K562 (cell line): ENCODE measurements at regions not wholly inside any gene's neighbourhood (a gene's known extent, or its start where the extent isn't known, plus 50 kb on each side); places are given as distances from the start of the nearest gene placed in this dataset.

Experiments
- ATAC-seq: fragments of 200-7000 bp; cut with Tn5 transposase; 3 replicates; pipeline ENCODE4 v1.9.1; 2020; ENCODE audit warnings: moderate library complexity
- BruUV-seq: library from RNA; stranded (reverse); fragments of 400-500 nt; replicated peaks from 2 replicates; lab custom pipeline; 2021; lab: Mats Ljungman, UMichigan
- CTCF ChIA-PET: fragments of 300-600 bp; formaldehyde crosslinking; extraction: SDS; loops from one replicate; lab custom pipeline; 2021; ENCODE audit warnings: low intra/inter-chr PET ratio; lab: Yijun Ruan, JAX
- POLR2A ChIA-PET: fragments of 300-600, 350-650 bp; sonication (Branson Sonifier 250); formaldehyde crosslinking; extraction: SDS; loops from one replicate; lab custom pipeline; 2021; ENCODE audit warnings: antibody characterized with exemption, inconsistent platforms; lab: Yijun Ruan, JAX
- DNase-seq, 4 experiments: peaks; one replicate each; pipeline versions ENCODE4 v3.0.0 to v3.0.0-alpha.2; 2011 to 2018; ENCODE audit warnings: low spot score in 3 of 4, mixed read lengths in 3 of 4; ENCODE audit errors: extremely low read depth in 1 of 4
- FAIRE-seq: peaks from 2 replicates; lab custom pipeline; 2011; peaks lifted over from hg19 to GRCh38; lab: Jason Lieb, UNC
- H2AFZ ChIP-seq: 2 replicates; pipeline ENCODE4 v1.6.0; 2011; ENCODE audit warnings: low read depth, low read length, control low read depth, inconsistent platforms
- H3K27ac ChIP-seq: fragments of 200-600 bp; 3 replicates; pipeline ENCODE4 v1.8.0; 2011; ENCODE audit warnings: low read depth, mild to moderate bottlenecking, control low read depth, inconsistent platforms, low read length, moderate library complexity, mixed read lengths; ENCODE audit errors: extremely low read depth
- H3K27me3 ChIP-seq, 2 experiments: fragments of 300-600 bp in 1 of 2; 2 replicates in 1 of 2; 3 replicates in 1 of 2; pipeline versions ENCODE4 v1.6.0 to v1.8.0; 2011; ENCODE audit warnings: inconsistent platforms in 2 of 2, low read length in 2 of 2, mild to moderate bottlenecking in 1 of 2, mixed read lengths in 1 of 2, moderate library complexity in 1 of 2; ENCODE audit not compliant: control insufficient read depth in 2 of 2, insufficient read depth in 2 of 2
- H3K36me3 ChIP-seq: fragments of 300-600 bp; 3 replicates; pipeline ENCODE4 v1.8.0; 2011; ENCODE audit warnings: mild to moderate bottlenecking, low read length, inconsistent platforms; ENCODE audit not compliant: control insufficient read depth, insufficient read depth
- H3K4me1 ChIP-seq, 2 experiments: fragments of 200-600 bp in 1 of 2; replicated peaks in 1 of 2; 2 replicates in 1 of 2; 3 replicates in 1 of 2; pipeline versions ENCODE4 v1.5.1 to v1.8.0; 2011; ENCODE audit warnings: inconsistent platforms in 2 of 2, low read length in 2 of 2, mild to moderate bottlenecking in 1 of 2, mixed read lengths in 1 of 2, moderate library complexity in 1 of 2; ENCODE audit not compliant: control insufficient read depth in 2 of 2, insufficient read depth in 2 of 2
- H3K4me2 ChIP-seq: 2 replicates; pipeline ENCODE4 v1.6.1; 2011; ENCODE audit warnings: low read length, control low read depth, inconsistent platforms, mixed read lengths; ENCODE audit not compliant: insufficient read depth
- H3K4me3 ChIP-seq: fragments of 200-600 bp; sonication (generic), shearing (Covaris generic); 2 replicates; pipeline ENCODE4 v1.5.1; 2016; ENCODE audit warnings: control low read depth, inconsistent platforms
- H3K79me2 ChIP-seq: fragments of 200-600 bp; 3 replicates; pipeline ENCODE4 v1.8.0; 2011; ENCODE audit warnings: low read length, inconsistent platforms; ENCODE audit not compliant: control insufficient read depth, insufficient read depth
- H3K9ac ChIP-seq, 2 experiments: 2 replicates each; pipeline versions ENCODE4 v1.6.0 to v1.6.1; 2011; ENCODE audit warnings: low read depth in 2 of 2, low read length in 2 of 2, control low read depth in 1 of 2, inconsistent platforms in 1 of 2, mild to moderate bottlenecking in 1 of 2, mixed read lengths in 1 of 2; ENCODE audit not compliant: insufficient read depth in 1 of 2
- H3K9me1 ChIP-seq: one replicate; pipeline ENCODE4 v1.6.0; 2011; ENCODE audit warnings: inconsistent platforms, mild to moderate bottlenecking, low read length, moderate library complexity; ENCODE audit not compliant: control insufficient read depth, insufficient read depth
- H3K9me3 ChIP-seq: replicated peaks from 2 replicates; pipeline ENCODE4 v1.5.1; 2011; ENCODE audit warnings: low read depth, low read length, inconsistent platforms; ENCODE audit not compliant: control insufficient read depth, insufficient read depth
- H4K20me1 ChIP-seq: replicated peaks from 2 replicates; pipeline ENCODE4 v1.6.1; 2011; ENCODE audit warnings: low read length, inconsistent platforms, mixed read lengths; ENCODE audit not compliant: control insufficient read depth, insufficient read depth
- DNMT1 ChIP-seq: fragments of 450-650 bp; IDR thresholded peaks from 2 replicates; pipeline ENCODE4 v1.6.1; 2016; ENCODE audit warnings: antibody characterized with exemption, mild to moderate bottlenecking
- MTA2 ChIP-seq: fragments of 450-650 bp; IDR thresholded peaks from 2 replicates; pipeline ENCODE4 v1.6.1; 2016; ENCODE audit warnings: low read depth
- NFYB ChIP-seq: IDR thresholded peaks from 2 replicates; pipeline ENCODE4 v1.6.1; 2011; ENCODE audit warnings: mild to moderate bottlenecking, moderate library complexity; ENCODE audit not compliant: insufficient read length; ENCODE audit errors: extremely low read depth
- POLR3G ChIP-seq: IDR thresholded peaks from 2 replicates; pipeline ENCODE4 v1.6.1; 2011; ENCODE audit not compliant: insufficient read length, insufficient replicate concordance; ENCODE audit errors: extremely low read depth
- PTTG1 ChIP-seq: fragments of 450-650 bp; IDR thresholded peaks from 2 replicates; pipeline ENCODE4 v1.6.1; 2016; ENCODE audit warnings: low read depth, mild to moderate bottlenecking, missing genetic modification characterization, missing compliant biosample characterization
- RAD51 ChIP-seq: fragments of 450-650 bp; IDR thresholded peaks from 2 replicates; pipeline ENCODE4 v1.7.1; 2016; ENCODE audit warnings: low read depth, mild to moderate bottlenecking, borderline replicate concordance
- SIN3A ChIP-seq, 2 experiments: fragments of 150-350 bp in 1 of 2; IDR thresholded peaks; 2 replicates each; pipeline ENCODE4 v1.6.1; 2011 to 2016; ENCODE audit warnings: borderline replicate concordance in 2 of 2, low read depth in 2 of 2, low read length in 2 of 2, mild to moderate bottlenecking in 2 of 2, moderate library complexity in 2 of 2; ENCODE audit not compliant: control insufficient read depth in 1 of 2
- SMAD4 ChIP-seq: fragments of 250-450 bp; sonication (Bioruptor Pico); conservative IDR thresholded peaks from 2 replicates; pipeline ENCODE4 v1.8.0; 2021; ENCODE audit warnings: inconsistent platforms, mild to moderate bottlenecking, moderate library complexity
- SMARCA4 ChIP-seq: fragments of 450-650 bp; IDR thresholded peaks from 2 replicates; pipeline ENCODE4 v1.6.1; 2016
- USF1 ChIP-seq: sonication (generic); formaldehyde crosslinking; IDR thresholded peaks from 2 replicates; pipeline ENCODE4 v1.9.0; 2022; ENCODE audit warnings: mild to moderate bottlenecking, missing genetic modification reagents
- ZKSCAN8 ChIP-seq: fragments of 200-800 bp; sonication (Bioruptor generic); IDR thresholded peaks from 2 replicates; pipeline ENCODE4 v1.6.1; 2016; ENCODE audit warnings: missing genetic modification characterization, missing compliant biosample characterization
- ZMIZ1 ChIP-seq, 2 experiments: fragments of 150-350 bp in 1 of 2; IDR thresholded peaks; 2 replicates each; pipeline ENCODE4 v1.6.1; 2012 to 2016; ENCODE audit warnings: low read depth in 2 of 2, low read length in 2 of 2, mild to moderate bottlenecking in 1 of 2, moderate library complexity in 1 of 2
- ZNF165 ChIP-seq: fragments of 250-450 bp; sonication (Bioruptor Pico); IDR thresholded peaks from 2 replicates; pipeline ENCODE4 v1.4.0; 2020; ENCODE audit warnings: borderline replicate concordance
- ZNF175 ChIP-seq: fragments of 200-800 bp; sonication (Bioruptor generic); IDR thresholded peaks from 2 replicates; pipeline ENCODE4 v1.6.1; 2016; ENCODE audit warnings: low read depth, mild to moderate bottlenecking, missing genetic modification characterization, missing compliant biosample characterization
- ZNF655 ChIP-seq: fragments of 250-450 bp; sonication (Bioruptor Pico); IDR thresholded peaks from 2 replicates; pipeline ENCODE4 v1.5.0; 2021
- ZSCAN29 ChIP-seq: fragments of 450-650 bp; IDR thresholded peaks from 2 replicates; pipeline ENCODE4 v1.6.1; 2017
- WGBS: fragments of 100-300 bp; shearing (Covaris generic); methylation state at CpG from one replicate; pipeline ENCODE4 v1.1.6; 2016; ENCODE audit warnings: low coverage, mixed read lengths; ENCODE audit not compliant: insufficient coverage; ENCODE audit errors: missing lambda C conversion rate; 5-methylcytosine and 5-hydroxymethylcytosine counted together
- in situ Hi-C: fragments of 300-500 bp; cut with MboI; formaldehyde crosslinking; loops from 4 replicates; pipeline ENCODE4 v1.15.0; 2018; ENCODE audit warnings: inconsistent platforms, mixed read lengths
- intact Hi-C: fragments of 100-400 bp; cut with micrococcal nuclease; formaldehyde crosslinking; loops from 2 replicates; pipeline ENCODE4 v1.14.2; 2022

GRCh38 chr22:46047841-46048595 is 71.1 kb upstream of the WNT7B start:
- Histone ChIP-seq H3K4me3 (no peak overlapping the region), H3K79me2 (no peaks in the 10 kb centered on the region), H3K36me3 (no peaks in the 10 kb centered on the region), H2AFZ (no peak overlapping the region), H3K27ac (no peak overlapping the region), H3K4me1 (peaks cover 0 to 23% of the 10 kb centered on the region in 2 experiments; a peak in 2 of 5 replicates), H4K20me1 (no peaks in the 10 kb centered on the region), H3K4me2 (no peak overlapping the region), H3K9me3 (no peaks in the 10 kb centered on the region), H3K27me3 (no peaks in the 10 kb centered on the region), H3K9me1 (no peaks in the 10 kb centered on the region), H3K9ac (no peak overlapping the region)
- DNase-seq (no peak), ATAC-seq (no peak), FAIRE-seq (no peak)
- ChIA-PET CTCF (no interaction called here), POLR2A (interaction anchor here (0.7 to 1.1 kb wide), 2 partner anchors 12 to 137 kb away, joined by 4 read pairs; no protein-coding TSS in a partner anchor)
- intact Hi-C loops (no loop called here), in situ Hi-C loops (no loop called here)
- BruUV-seq: no TSS peak
- WGBS: 49% methylated on average over 14 of the region's 14 CpGs
- TF ChIP-seq DNMT1 (no peak), SMAD4 (CRISPR knock-in tag) (no peak), ZNF165 (CRISPR knock-in tag) (no peak), ZSCAN29 (no peak), POLR3G (no peak), USF1 (no peak), ZNF175 (CRISPR knock-in tag) (no peak), SIN3A (IDR thresholded peaks at IDR 0.05; ENCODE audit: borderline replicate concordance in 2 of 2, control insufficient read depth in 1 of 2, low read depth in 2 of 2, low read length in 2 of 2) (no peak), PTTG1 (tag) (no peak), ZKSCAN8 (CRISPR knock-in tag) (no peak), NFYB (no peak), SMARCA4 (no peak), ZNF655 (CRISPR knock-in tag) (no peak), ZMIZ1 (IDR thresholded peaks at IDR 0.05; ENCODE audit: low read depth in 2 of 2, low read length in 2 of 2) (no peak), RAD51 (no peak), MTA2 (no peak)
